Mesenchymal stem cell (in vitro differentiated cells and primary cell): ENCODE measurements at regions not wholly inside any gene's neighbourhood (a gene's known extent, or its start where the extent isn't known, plus 50 kb on each side); places are given as distances from the start of the nearest gene placed in this dataset.
"Not testable (repeated sequence)": the region's sequence is repeated elsewhere in the genome, so short reads cannot be mapped to it uniquely, and the experiment has no call there.

Experiments
- DNase-seq: peaks from one replicate; pipeline ENCODE4 v3.0.0-alpha.2; 2013
- H2AFZ ChIP-seq: one replicate; pipeline ENCODE4 v1.6.1; 2013; ENCODE audit warnings: low read depth, mild to moderate bottlenecking, control low read depth, inconsistent platforms, low read length, moderate library complexity
- H2AK5ac ChIP-seq: 2 replicates; pipeline ENCODE4 v1.6.1; 2013; ENCODE audit warnings: low read length, moderate library complexity, mild to moderate bottlenecking, inconsistent platforms; ENCODE audit not compliant: severe bottlenecking
- H2BK120ac ChIP-seq: one replicate; pipeline ENCODE4 v1.6.1; 2013; ENCODE audit warnings: low read depth, mild to moderate bottlenecking, inconsistent platforms, low read length, moderate library complexity
- H2BK12ac ChIP-seq, 2 experiments: one replicate each; pipeline ENCODE4 v1.6.1; 2013; ENCODE audit warnings: inconsistent platforms in 2 of 2, low read length in 2 of 2, mild to moderate bottlenecking in 2 of 2, moderate library complexity in 2 of 2, control low read depth in 1 of 2
- H2BK15ac ChIP-seq: one replicate; pipeline ENCODE4 v1.6.1; 2013; ENCODE audit warnings: mild to moderate bottlenecking, low read depth, inconsistent platforms; ENCODE audit not compliant: poor library complexity, severe bottlenecking
- H2BK5ac ChIP-seq: 2 replicates; pipeline ENCODE4 v1.6.1; 2013; ENCODE audit warnings: low read depth, mild to moderate bottlenecking, low read length, control low read depth, inconsistent platforms; ENCODE audit not compliant: poor library complexity, severe bottlenecking
- H3K14ac ChIP-seq, 2 experiments: one replicate each; pipeline ENCODE4 v1.6.1; 2013; ENCODE audit warnings: inconsistent platforms in 2 of 2, low read length in 2 of 2, control low read depth in 1 of 2, mild to moderate bottlenecking in 1 of 2, moderate library complexity in 1 of 2
- H3K18ac ChIP-seq, 2 experiments: one replicate each; pipeline ENCODE4 v1.6.1; 2013; ENCODE audit warnings: inconsistent platforms in 2 of 2, low read length in 2 of 2, control low read depth in 1 of 2, low read depth in 1 of 2, mild to moderate bottlenecking in 1 of 2
- H3K23ac ChIP-seq, 2 experiments: one replicate each; pipeline ENCODE4 v1.6.1; 2013; ENCODE audit warnings: inconsistent platforms in 2 of 2, low read length in 2 of 2, mild to moderate bottlenecking in 2 of 2, moderate library complexity in 2 of 2, control low read depth in 1 of 2
- H3K27ac ChIP-seq: 2 replicates; pipeline ENCODE4 v1.5.1; 2013; ENCODE audit warnings: mild to moderate bottlenecking, moderate library complexity, low read length, control low read depth, inconsistent platforms; ENCODE audit not compliant: poor library complexity, severe bottlenecking
- H3K27me3 ChIP-seq, 2 experiments: 2 replicates each; pipeline versions ENCODE4 v1.6.1 to v1.7.0; 2013; ENCODE audit warnings: low read length in 2 of 2, mild to moderate bottlenecking in 2 of 2, moderate library complexity in 2 of 2, control low read depth in 1 of 2, inconsistent platforms in 1 of 2; ENCODE audit not compliant: control insufficient read depth in 1 of 2, insufficient read depth in 1 of 2
- H3K36me3 ChIP-seq, 2 experiments: 2 replicates each; pipeline versions ENCODE4 v1.6.1 to v1.7.0; 2013; ENCODE audit warnings: low read length in 2 of 2, control low read depth in 1 of 2, inconsistent platforms in 1 of 2, low read depth in 1 of 2, mild to moderate bottlenecking in 1 of 2; ENCODE audit not compliant: insufficient read depth in 2 of 2, control insufficient read depth in 1 of 2
- H3K4ac ChIP-seq, 2 experiments: one replicate each; pipeline ENCODE4 v1.6.1; 2013; ENCODE audit warnings: inconsistent platforms in 2 of 2, low read length in 2 of 2, mild to moderate bottlenecking in 2 of 2, moderate library complexity in 2 of 2, control low read depth in 1 of 2, low read depth in 1 of 2
- H3K4me1 ChIP-seq: 2 replicates; pipeline ENCODE4 v1.6.1; 2013; ENCODE audit warnings: low read depth, low read length, control low read depth; ENCODE audit not compliant: control insufficient read depth, insufficient read depth
- H3K4me2 ChIP-seq: 2 replicates; pipeline ENCODE4 v1.6.1; 2013; ENCODE audit warnings: low read length, mild to moderate bottlenecking, inconsistent platforms; ENCODE audit not compliant: poor library complexity, severe bottlenecking
- H3K4me3 ChIP-seq, 2 experiments: 2 replicates each; pipeline versions ENCODE4 v1.5.1 to v1.7.0; 2013; ENCODE audit warnings: low read length in 2 of 2, mild to moderate bottlenecking in 2 of 2, control low read depth in 1 of 2, low read depth in 1 of 2; ENCODE audit not compliant: insufficient read depth in 1 of 2
- H3K79me1 ChIP-seq: replicated peaks from 2 replicates; pipeline ENCODE4 v1.6.1; 2013; ENCODE audit warnings: mild to moderate bottlenecking, control low read depth, low read length, inconsistent platforms; ENCODE audit not compliant: poor library complexity, severe bottlenecking
- H3K9ac ChIP-seq: 2 replicates; pipeline ENCODE4 v1.7.0; 2013; ENCODE audit warnings: mild to moderate bottlenecking, low read length, moderate library complexity
- H3K9me3 ChIP-seq: 2 replicates; pipeline ENCODE4 v1.7.0; 2013; ENCODE audit warnings: mild to moderate bottlenecking, low read length; ENCODE audit not compliant: control insufficient read depth
- H4K8ac ChIP-seq: one replicate; pipeline ENCODE4 v1.6.1; 2013; ENCODE audit warnings: inconsistent platforms, mild to moderate bottlenecking, low read length, moderate library complexity
- H4K91ac ChIP-seq: one replicate; pipeline ENCODE4 v1.6.1; 2013; ENCODE audit warnings: mild to moderate bottlenecking, low read length, inconsistent platforms
- WGBS: methylation state at CpG from one replicate; pipeline ENCODE4 v1.1.7; 2013; ENCODE audit warnings: mixed read lengths; 5-methylcytosine and 5-hydroxymethylcytosine counted together

- DNase-seq, H3K4ac ChIP-seq, H3K18ac ChIP-seq, H3K9me3 ChIP-seq, H3K14ac ChIP-seq, H3K4me1 ChIP-seq, H3K4me3 ChIP-seq, H3K36me3 ChIP-seq, H2BK5ac ChIP-seq, H3K23ac ChIP-seq, H3K4me2 ChIP-seq, H4K91ac ChIP-seq, H2BK120ac ChIP-seq, H3K9ac ChIP-seq, H3K27ac ChIP-seq, H4K8ac ChIP-seq, H3K79me1 ChIP-seq, H3K27me3 ChIP-seq, H2BK12ac ChIP-seq, H2AK5ac ChIP-seq, H2AFZ ChIP-seq, H2BK15ac ChIP-seq: not testable (repeated sequence)
- 97% methylated on average over 4 of the region's 6 CpGs for WGBS
Observed at GRCh38 chr6:76905541-76905940, 557.8 kb downstream of the HTR1B start.

GRCh38 chr6:76892542-76892941, 570.7 kb downstream of the HTR1B start:
- H3K36me3 ChIP-seq = no peaks in the 10 kb centered on the region
- H3K9me3 ChIP-seq = peaks cover 3% of the 10 kb centered on the region
- H3K4ac ChIP-seq = no peak overlapping the region
- no peak overlapping the region for H3K23ac ChIP-seq
- no peak overlapping the region for H2AFZ ChIP-seq
- H2BK120ac ChIP-seq = no peak overlapping the region
- no peak overlapping the region for H2BK5ac ChIP-seq
- no peak overlapping the region for H2BK15ac ChIP-seq
- H3K18ac ChIP-seq = no peak overlapping the region
- 83% methylated on average over 1 of the region's 3 CpGs for WGBS
- no peaks in the 10 kb centered on the region for H3K4me1 ChIP-seq
- H3K27ac ChIP-seq = no peak overlapping the region
- no peak overlapping the region for H2AK5ac ChIP-seq
- H3K27me3 ChIP-seq = no peaks in the 10 kb centered on the region
- no peak overlapping the region for H2BK12ac ChIP-seq
- H3K4me3 ChIP-seq = no peak overlapping the region
- H3K14ac ChIP-seq = no peak overlapping the region
- no peaks in the 10 kb centered on the region for H3K79me1 ChIP-seq
- H3K9ac ChIP-seq = no peak overlapping the region
- no peak for DNase-seq
- H3K4me2 ChIP-seq = no peak overlapping the region
- no peak overlapping the region for H4K91ac ChIP-seq
- no peak overlapping the region for H4K8ac ChIP-seq

GRCh38 chr6:76888351-76888750, 574.9 kb downstream of the HTR1B start:
- H3K4me2 ChIP-seq = no peak overlapping the region
- H3K9me3 ChIP-seq = no peaks in the 10 kb centered on the region
- no peak overlapping the region for H3K14ac ChIP-seq
- no peak overlapping the region for H2BK12ac ChIP-seq
- H2AK5ac ChIP-seq = no peak overlapping the region
- no peak overlapping the region for H4K8ac ChIP-seq
- peaks cover 2% of the 10 kb centered on the region for H3K4me1 ChIP-seq
- DNase-seq = no peak
- H3K4me3 ChIP-seq = no peak overlapping the region
- no peak overlapping the region for H2BK5ac ChIP-seq
- no peak overlapping the region for H2AFZ ChIP-seq
- no peak overlapping the region for H2BK120ac ChIP-seq
- H3K23ac ChIP-seq = no peak overlapping the region
- no peaks in the 10 kb centered on the region for H3K36me3 ChIP-seq
- no peak overlapping the region for H3K9ac ChIP-seq
- no peak overlapping the region for H2BK15ac ChIP-seq
- H3K18ac ChIP-seq = no peak overlapping the region
- no peaks in the 10 kb centered on the region for H3K79me1 ChIP-seq
- H3K27me3 ChIP-seq = no peaks in the 10 kb centered on the region
- no peak overlapping the region for H3K27ac ChIP-seq
- no peak overlapping the region for H3K4ac ChIP-seq
- H4K91ac ChIP-seq = no peak overlapping the region

GRCh38 chr6:76886900-76887299, 576.4 kb downstream of the HTR1B start:
- Histone ChIP-seq H3K4me2 (no peak overlapping the region), H4K91ac (no peak overlapping the region), H3K27me3 (no peaks in the 10 kb centered on the region), H3K9me3 (no peaks in the 10 kb centered on the region), H3K18ac (no peak overlapping the region), H3K4me1 (peaks cover 2% of the 10 kb centered on the region), H3K4me3 (no peak overlapping the region), H3K9ac (no peak overlapping the region), H2AFZ (no peak overlapping the region), H4K8ac (no peak overlapping the region), H3K36me3 (no peaks in the 10 kb centered on the region), H2BK15ac (no peak overlapping the region), H2BK5ac (no peak overlapping the region), H2AK5ac (no peak overlapping the region), H3K27ac (no peak overlapping the region), H2BK120ac (no peak overlapping the region), H2BK12ac (no peak overlapping the region), H3K23ac (no peak overlapping the region), H3K4ac (no peak overlapping the region), H3K14ac (no peak overlapping the region), H3K79me1 (no peaks in the 10 kb centered on the region)
- no peak for DNase-seq
- WGBS = 98% methylated on average over 2 of the region's 3 CpGs
